Pancreas (tissue), 10 donors: ENCODE measurements at regions not wholly inside any gene's neighbourhood (a gene's known extent, or its start where the extent isn't known, plus 50 kb on each side); places are given as distances from the start of the nearest gene placed in this dataset.

Source experiments
- ATAC-seq, 4 donors: fragments of 200-7000 bp; cut with Tn5 transposase; one replicate each; pipeline versions ENCODE4 v1.8.0 to v1.9.1; 2020; ENCODE audit warnings: mild to moderate bottlenecking in 4 of 4, moderate library complexity in 4 of 4
- DNase-seq, 6 donors: peaks; one replicate each; pipeline ENCODE4 v3.0.0-alpha.2; 2020
- FAIRE-seq: peaks from 2 replicates; lab custom pipeline; 2012; peaks lifted over from hg19 to GRCh38; lab: Jason Lieb, UNC
- H3K27ac ChIP-seq, 4 donors: fragments of 200-600 bp; sonication (generic); 1 replicate in 3 of 4; 2 replicates in 1 of 4; pipeline versions ENCODE4 v1.5.0 to v1.8.0; 2020
- H3K27me3 ChIP-seq, 4 donors: fragments of 200-600 bp; one replicate each; pipeline ENCODE4 v1.8.0; 2021
- H3K36me3 ChIP-seq, 3 donors: fragments of 200-600 bp; sonication (generic) in 1 of 3; one replicate each; pipeline versions ENCODE4 v1.5.0 to v1.8.0; 2020 to 2021
- H3K4me1 ChIP-seq, 3 donors: fragments of 200-600 bp; one replicate each; pipeline ENCODE4 v1.8.0; 2021
- H3K4me3 ChIP-seq, 4 donors: fragments of 200-600 bp; sonication (generic) in 2 of 4; one replicate each; pipeline versions ENCODE4 v1.5.0 to v1.8.0; 2020 to 2021
- H3K9me3 ChIP-seq, 4 donors: fragments of 200-600 bp; one replicate each; pipeline ENCODE4 v1.8.0; 2021
- WGBS, 2 donors: extraction: QIAGEN DNeasy Blood & Tissue Kit; methylation state at CpG; one replicate each; pipeline ENCODE4 v1.1.7; 2013; 5-methylcytosine and 5-hydroxymethylcytosine counted together
- intact Hi-C, 3 donors: fragments of 100-400 bp; cut with DNase I; formaldehyde crosslinking; loops; one replicate each; pipeline versions ENCODE4 v1.11.1 to v1.14.2; 2022
- TF ChIP-seq, protein P1 (sequence below), 4 donors: fragments of 200-600 bp; sonication (generic) in 3 of 4; IDR thresholded peaks; one replicate each; pipeline versions ENCODE4 v1.5.0 to v1.8.0; 2021; ENCODE audit warnings: antibody characterized with exemption in 4 of 4
- donor health status: healthy with polysubstance abuse.
- donor health status: DM: no; HTN: no; CAD: no; lungs with moderate emphysema.
- donor health status: DM: no; HTN: no; CAD: no.
- donor health status: control.
- donor health status: control.
- donor health status: Bipolar disorder and iron deficiency.
- donor health status: DM: yes; HTN: yes; CAD: no.
- donor health status: DM: no; HTN: no; CAD: no.
- donor health status: DM: no; HTN: no; CAD: no.
- donor health status: DM: yes; HTN: yes; CAD: no.

DNA sequence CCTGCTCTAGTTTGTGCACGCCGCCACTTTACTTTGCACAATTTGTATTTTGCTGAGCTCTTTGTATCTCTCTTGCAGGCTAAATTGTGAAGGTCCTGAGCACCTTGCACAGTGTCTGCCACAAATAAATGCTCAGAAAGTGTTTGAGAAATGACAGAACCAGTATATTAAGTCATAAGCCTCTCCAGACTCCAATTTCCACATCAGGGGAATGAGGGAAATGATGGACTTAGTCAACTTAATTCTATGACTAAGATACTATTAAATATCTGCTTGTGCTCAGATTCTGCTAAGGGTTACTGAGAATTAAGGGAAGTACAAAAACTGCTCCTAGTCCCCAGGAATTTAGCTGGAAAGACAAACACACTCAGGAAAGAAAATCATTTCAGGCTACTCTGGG lies 239.1 kb upstream of the SLC14A2 start:
- DNase-seq (no peak), ATAC-seq (no peak), FAIRE-seq (no peak)
- intact Hi-C loops, result no loop called here
- Histone ChIP-seq H3K36me3 (no peaks in the 10 kb centered on the region), H3K27me3 (no peaks in the 10 kb centered on the region), H3K4me3 (no peak overlapping the region), H3K27ac (no peak overlapping the region), H3K9me3 (no peaks in the 10 kb centered on the region), H3K4me1 (no peaks in the 10 kb centered on the region)
- WGBS, 2 donors, result 97 to 98% methylated on average over 2 of the region's 2 CpGs
- TF ChIP-seq, protein P1, sequence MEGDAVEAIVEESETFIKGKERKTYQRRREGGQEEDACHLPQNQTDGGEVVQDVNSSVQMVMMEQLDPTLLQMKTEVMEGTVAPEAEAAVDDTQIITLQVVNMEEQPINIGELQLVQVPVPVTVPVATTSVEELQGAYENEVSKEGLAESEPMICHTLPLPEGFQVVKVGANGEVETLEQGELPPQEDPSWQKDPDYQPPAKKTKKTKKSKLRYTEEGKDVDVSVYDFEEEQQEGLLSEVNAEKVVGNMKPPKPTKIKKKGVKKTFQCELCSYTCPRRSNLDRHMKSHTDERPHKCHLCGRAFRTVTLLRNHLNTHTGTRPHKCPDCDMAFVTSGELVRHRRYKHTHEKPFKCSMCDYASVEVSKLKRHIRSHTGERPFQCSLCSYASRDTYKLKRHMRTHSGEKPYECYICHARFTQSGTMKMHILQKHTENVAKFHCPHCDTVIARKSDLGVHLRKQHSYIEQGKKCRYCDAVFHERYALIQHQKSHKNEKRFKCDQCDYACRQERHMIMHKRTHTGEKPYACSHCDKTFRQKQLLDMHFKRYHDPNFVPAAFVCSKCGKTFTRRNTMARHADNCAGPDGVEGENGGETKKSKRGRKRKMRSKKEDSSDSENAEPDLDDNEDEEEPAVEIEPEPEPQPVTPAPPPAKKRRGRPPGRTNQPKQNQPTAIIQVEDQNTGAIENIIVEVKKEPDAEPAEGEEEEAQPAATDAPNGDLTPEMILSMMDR (IDR thresholded peaks at IDR 0.05), result no peak

DNA sequence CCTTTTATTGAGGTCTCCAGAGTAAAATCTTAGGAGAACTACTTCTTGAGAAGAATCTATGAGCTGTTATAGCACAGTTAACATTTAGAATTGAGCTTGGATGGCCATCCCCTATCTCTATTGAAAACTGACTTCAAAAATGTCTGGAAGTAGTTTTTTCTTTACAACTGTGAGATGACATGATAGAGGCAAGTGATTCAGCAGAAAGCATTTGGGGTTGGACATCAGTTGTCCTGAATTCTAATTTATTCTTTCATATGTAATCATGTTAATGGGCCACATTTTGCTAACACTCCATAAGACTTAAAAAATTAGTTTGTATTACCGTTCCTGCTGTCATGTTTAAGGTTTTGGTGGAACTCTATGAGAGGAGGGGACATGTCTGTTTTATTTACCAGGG lies 237.0 kb upstream of the SLC14A2 start:
- no peak for FAIRE-seq

DNA sequence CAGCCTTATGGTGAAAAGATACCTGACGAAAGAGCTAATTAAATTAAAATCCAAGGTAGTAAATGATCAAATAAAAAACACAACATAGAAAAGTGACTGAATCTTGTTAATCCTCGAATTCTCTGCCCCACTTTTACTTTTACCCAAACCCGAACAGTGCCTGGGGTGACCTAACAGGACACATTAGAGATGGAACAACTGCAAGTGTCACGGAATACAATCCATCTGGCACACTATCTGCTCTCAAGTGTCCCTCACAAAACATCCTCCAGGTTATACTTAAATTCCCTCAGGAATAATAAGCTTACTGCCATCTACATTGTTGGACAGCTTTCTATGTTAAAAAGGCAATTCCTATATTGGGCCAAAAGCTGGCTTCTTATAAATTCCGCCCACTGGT lies 236.3 kb upstream of the SLC14A2 start:
- ATAC-seq (no peak), FAIRE-seq (no peak)
- 89 to 90% methylated on average over 5 of the region's 5 CpGs for WGBS, 2 donors

More for the DNA sequence above, 237.0 kb upstream of the SLC14A2 start:
- no peak overlapping the region for H3K27ac ChIP-seq
- no peaks in the 10 kb centered on the region for H3K27me3 ChIP-seq
- TF ChIP-seq, protein P1 (IDR thresholded peaks at IDR 0.05), result no peak
- ATAC-seq, result no peak
- no peaks in the 10 kb centered on the region for H3K9me3 ChIP-seq
- intact Hi-C loops, result no loop called here
- DNase-seq, result no peak
- WGBS, 2 donors, result 39 to 92% methylated on average over 1 of the region's 1 CpG
- H3K4me1 ChIP-seq, result no peaks in the 10 kb centered on the region
- H3K36me3 ChIP-seq, result no peaks in the 10 kb centered on the region
- H3K4me3 ChIP-seq, result no peak overlapping the region

DNA sequence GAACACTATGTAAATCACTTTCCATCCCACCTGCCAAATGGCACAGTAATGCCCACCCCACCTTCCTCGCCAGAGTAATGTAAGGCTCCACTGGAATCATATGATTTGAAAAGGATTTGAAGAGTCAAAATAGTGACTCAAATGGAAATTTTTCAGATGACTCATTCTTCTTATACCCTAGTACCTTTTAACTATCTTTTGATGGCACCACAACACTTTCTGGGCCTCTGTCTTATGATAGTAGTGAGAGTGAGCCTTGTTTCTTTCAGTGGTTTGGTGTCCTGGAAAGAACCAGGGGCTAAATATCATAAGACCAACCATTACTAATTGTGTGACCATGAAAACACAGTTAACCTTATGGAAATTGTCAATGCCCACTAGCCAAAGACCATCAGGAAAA lies 235.4 kb upstream of the SLC14A2 start:
- Histone ChIP-seq H3K27ac (no peak overlapping the region), H3K4me1 (peaks cover 0 to 4% (median 3%) of the 10 kb centered on the region in 3 donors), H3K27me3 (no peaks in the 10 kb centered on the region), H3K36me3 (no peaks in the 10 kb centered on the region), H3K4me3 (no peak overlapping the region), H3K9me3 (no peaks in the 10 kb centered on the region)
- DNase-seq (no peak), ATAC-seq (no peak), FAIRE-seq (no peak)
- intact Hi-C loops, result loop anchor here in 1 of 3 donors (10.0 kb wide), 2 partner anchors 105 to 1755 kb away; no protein-coding TSS in a partner anchor
- WGBS, 2 donors, result 87 to 97% methylated on average over 1 of the region's 1 CpG
- TF ChIP-seq, protein P1 (IDR thresholded peaks at IDR 0.05), result no peak

More for the DNA sequence above, 236.3 kb upstream of the SLC14A2 start:
- H3K27ac ChIP-seq, result no peak overlapping the region
- no peaks in the 10 kb centered on the region for H3K9me3 ChIP-seq
- TF ChIP-seq, protein P1 (IDR thresholded peaks at IDR 0.05), result no peak
- no peak for DNase-seq
- H3K36me3 ChIP-seq, result no peaks in the 10 kb centered on the region
- H3K27me3 ChIP-seq, result no peaks in the 10 kb centered on the region
- intact Hi-C loops, result no loop called here
- H3K4me1 ChIP-seq, result no peaks in the 10 kb centered on the region
- no peak overlapping the region for H3K4me3 ChIP-seq

DNA sequence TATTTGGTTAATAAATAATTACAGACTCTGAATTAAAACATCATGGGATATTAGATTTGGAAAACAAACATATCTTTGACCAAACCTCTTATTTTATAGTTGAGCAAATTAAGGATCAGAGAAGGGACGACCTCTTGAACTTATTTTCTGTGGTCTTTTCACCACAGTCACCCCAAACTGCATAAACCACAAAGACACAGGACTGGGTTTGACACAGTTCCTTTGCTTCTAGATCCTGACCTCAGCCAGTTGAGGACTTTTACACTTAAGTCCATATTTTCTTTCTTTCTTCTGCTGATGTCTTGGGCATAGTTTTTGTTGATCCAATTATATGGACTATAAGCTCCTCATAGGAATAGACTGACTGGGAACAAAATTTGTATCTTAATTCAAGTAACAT lies 234.0 kb upstream of the SLC14A2 start:
- H3K27me3 ChIP-seq, result no peaks in the 10 kb centered on the region
- no peaks in the 10 kb centered on the region for H3K9me3 ChIP-seq
- H3K4me1 ChIP-seq, result peaks cover 0 to 8% (median 7%) of the 10 kb centered on the region in 3 donors
- FAIRE-seq (no peak), DNase-seq (no peak), ATAC-seq (no peak)
- H3K36me3 ChIP-seq, result no peaks in the 10 kb centered on the region
- no peak overlapping the region for H3K27ac ChIP-seq
- TF ChIP-seq, protein P1 (IDR thresholded peaks at IDR 0.05), result no peak
- 86 to 93% methylated on average over 1 of the region's 1 CpG for WGBS, 2 donors
- H3K4me3 ChIP-seq, result no peak overlapping the region
- intact Hi-C loops, result loop anchor here in 1 of 3 donors (10.0 kb wide), 2 partner anchors 106 to 1756 kb away; no protein-coding TSS in a partner anchor
